ENCODE measurements at regions not wholly inside any gene's neighbourhood (a gene's known extent, or its start where the extent isn't known, plus 50 kb on each side); places are given as distances from the start of the nearest gene placed in this dataset.

DNA sequence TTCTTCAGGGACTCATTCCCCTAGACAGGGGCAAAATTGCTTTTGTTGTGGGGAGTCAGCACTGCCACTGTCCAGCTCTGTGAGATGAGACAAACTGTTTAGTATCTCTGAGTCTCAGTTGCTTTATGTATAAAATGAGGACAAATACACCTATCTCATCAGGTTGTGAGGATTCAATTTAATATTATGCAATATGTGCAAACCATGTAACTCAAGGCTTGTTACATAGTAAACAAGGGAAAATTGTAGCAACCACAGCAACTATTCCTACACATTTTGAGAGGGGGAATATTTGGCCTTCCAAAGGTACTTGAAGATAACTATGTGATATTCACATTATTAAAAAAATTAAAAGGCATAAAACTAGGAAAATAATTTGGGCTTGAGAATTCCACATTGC is 411.9 kb upstream of the SLC30A5 start:
- H3K4me1 ChIP-seq (ENCODE audit: control insufficient read depth, insufficient read depth, low read length) = no peaks in the 10 kb centered on the region
- H3K36me3 ChIP-seq (ENCODE audit: control insufficient read depth in 2 of 2, insufficient read depth in 1 of 2, low read length in 2 of 2) = no peaks in the 10 kb centered on the region
- H3K4me3 ChIP-seq (ENCODE audit: low read depth, low read length) = no peak overlapping the region
- H3K9me3 ChIP-seq (ENCODE audit: control insufficient read depth, insufficient read depth, low read depth, low read length) = no peaks in the 10 kb centered on the region
- no peak overlapping the region for H3K27ac ChIP-seq (ENCODE audit: extremely low read depth, low read depth, low read length)
- TF ChIP-seq ZNF843 (tag by site-specific recombination; IDR thresholded peaks at IDR 0.05) (no peak), SP7 (tag by site-specific recombination; IDR thresholded peaks at IDR 0.05) (no peak), ZNF600 (tag by site-specific recombination; IDR thresholded peaks at IDR 0.05) (no peak), KLF1 (tag by site-specific recombination; IDR thresholded peaks at IDR 0.05) (no peak), ZBTB48 (tag by site-specific recombination; IDR thresholded peaks at IDR 0.05) (no peak), MEIS1 (CRISPR knock-in tag; IDR thresholded peaks at IDR 0.05; ENCODE audit: borderline replicate concordance) (no peak), SP2 (tag by site-specific recombination; IDR thresholded peaks at IDR 0.05) (no peak), KLF16 (tag by site-specific recombination; IDR thresholded peaks at IDR 0.05) (no peak), ZNF169 (tag by site-specific recombination; IDR thresholded peaks at IDR 0.05) (no peak), ZIC2 (tag by site-specific recombination; IDR thresholded peaks at IDR 0.05) (no peak), ZNF292 (tag by site-specific recombination; IDR thresholded peaks at IDR 0.05; ENCODE audit: borderline replicate concordance, low read depth) (no peak), ZFP37 (tag by site-specific recombination; IDR thresholded peaks at IDR 0.05) (no peak), ZSCAN23 (tag by site-specific recombination; IDR thresholded peaks at IDR 0.05) (no peak), ZNF184 (tag by site-specific recombination; IDR thresholded peaks at IDR 0.05) (no peak), ZNF777 (tag by site-specific recombination; IDR thresholded peaks at IDR 0.05; ENCODE audit: borderline replicate concordance) (no peak), ZFP69B (tag by site-specific recombination; IDR thresholded peaks at IDR 0.05) (no peak)
- ChIA-PET POLR2A (no interaction called here), CTCF (no interaction called here)

DNA sequence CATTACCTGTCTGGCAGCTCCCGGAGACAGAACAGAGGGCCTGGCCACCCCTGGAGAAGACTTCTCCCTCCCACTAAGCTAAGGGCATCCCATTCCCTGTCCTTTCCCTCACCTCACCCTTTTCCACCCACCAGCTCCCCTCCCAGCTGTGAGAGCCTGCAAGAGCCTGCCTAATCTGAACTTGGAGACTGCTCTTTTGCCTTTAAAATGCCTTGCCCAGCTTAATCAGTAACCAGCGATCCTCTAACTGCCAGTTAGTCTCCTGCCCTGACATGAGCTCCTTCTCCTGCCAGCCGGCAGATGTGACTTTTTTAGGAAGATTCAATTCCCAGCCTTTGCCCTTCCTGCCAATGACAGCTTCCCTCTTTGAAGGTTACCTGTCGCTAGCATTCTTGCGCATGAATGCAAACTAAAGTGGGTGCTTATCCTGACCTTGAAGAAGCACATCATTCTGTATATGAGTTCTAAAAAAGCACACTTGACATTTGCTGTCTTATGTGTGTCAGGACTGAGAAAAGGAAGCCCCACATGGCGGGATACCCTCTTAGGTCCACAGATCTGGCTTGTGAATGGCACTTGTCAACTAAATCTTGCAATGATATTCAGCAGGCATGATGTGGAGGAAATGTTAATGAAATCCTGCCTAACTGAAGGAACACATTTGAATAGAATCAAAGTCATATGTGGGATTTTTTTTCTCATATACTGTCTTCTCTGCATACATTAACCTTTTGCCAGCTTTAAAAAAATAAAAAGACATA is 411.2 kb upstream of the SLC30A5 start:
- CTCF ChIA-PET = interaction anchor here (0.6 kb wide), 1 partner anchor 280 kb away, joined by 3 read pairs; no protein-coding TSS in a partner anchor
- no peaks in the 10 kb centered on the region for H3K4me1 ChIP-seq (ENCODE audit: control insufficient read depth, insufficient read depth, low read length)
- POLR2A ChIA-PET = no interaction called here
- no peaks in the 10 kb centered on the region for H3K9me3 ChIP-seq (ENCODE audit: control insufficient read depth, insufficient read depth, low read depth, low read length)
- no peaks in the 10 kb centered on the region for H3K36me3 ChIP-seq (ENCODE audit: control insufficient read depth in 2 of 2, insufficient read depth in 1 of 2, low read length in 2 of 2)
- H3K4me3 ChIP-seq (ENCODE audit: low read depth, low read length) = no peak overlapping the region
- H3K27ac ChIP-seq (ENCODE audit: extremely low read depth, low read depth, low read length) = no peak overlapping the region
- TF ChIP-seq ZNF473 (tag by site-specific recombination; IDR thresholded peaks at IDR 0.05) (no peak), MYNN (tag by site-specific recombination; IDR thresholded peaks at IDR 0.05; ENCODE audit: borderline replicate concordance) (no peak), WT1 (tag by site-specific recombination; IDR thresholded peaks at IDR 0.05) (no peak), ZXDB (tag by site-specific recombination; IDR thresholded peaks at IDR 0.05) (no peak), ZFP41 (tag by site-specific recombination; IDR thresholded peaks at IDR 0.05; ENCODE audit: borderline replicate concordance) (no peak), ZNF785 (tag by site-specific recombination; IDR thresholded peaks at IDR 0.05) (no peak), ZNF658 (tag by site-specific recombination; IDR thresholded peaks at IDR 0.05) (no peak), ZSCAN23 (tag by site-specific recombination; IDR thresholded peaks at IDR 0.05) (no peak), ZNF146 (tag by site-specific recombination; IDR thresholded peaks at IDR 0.05) (no peak), ZNF302 (tag by site-specific recombination; IDR thresholded peaks at IDR 0.05; ENCODE audit: low read depth) (no peak), SP7 (tag by site-specific recombination; IDR thresholded peaks at IDR 0.05) (no peak)
- TF ChIP-seq, protein P1, sequence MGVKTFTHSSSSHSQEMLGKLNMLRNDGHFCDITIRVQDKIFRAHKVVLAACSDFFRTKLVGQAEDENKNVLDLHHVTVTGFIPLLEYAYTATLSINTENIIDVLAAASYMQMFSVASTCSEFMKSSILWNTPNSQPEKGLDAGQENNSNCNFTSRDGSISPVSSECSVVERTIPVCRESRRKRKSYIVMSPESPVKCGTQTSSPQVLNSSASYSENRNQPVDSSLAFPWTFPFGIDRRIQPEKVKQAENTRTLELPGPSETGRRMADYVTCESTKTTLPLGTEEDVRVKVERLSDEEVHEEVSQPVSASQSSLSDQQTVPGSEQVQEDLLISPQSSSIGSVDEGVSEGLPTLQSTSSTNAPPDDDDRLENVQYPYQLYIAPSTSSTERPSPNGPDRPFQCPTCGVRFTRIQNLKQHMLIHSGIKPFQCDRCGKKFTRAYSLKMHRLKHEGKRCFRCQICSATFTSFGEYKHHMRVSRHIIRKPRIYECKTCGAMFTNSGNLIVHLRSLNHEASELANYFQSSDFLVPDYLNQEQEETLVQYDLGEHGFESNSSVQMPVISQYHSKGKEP (tag by site-specific recombination; IDR thresholded peaks at IDR 0.05) = no peak
- TF ChIP-seq, protein P2, sequence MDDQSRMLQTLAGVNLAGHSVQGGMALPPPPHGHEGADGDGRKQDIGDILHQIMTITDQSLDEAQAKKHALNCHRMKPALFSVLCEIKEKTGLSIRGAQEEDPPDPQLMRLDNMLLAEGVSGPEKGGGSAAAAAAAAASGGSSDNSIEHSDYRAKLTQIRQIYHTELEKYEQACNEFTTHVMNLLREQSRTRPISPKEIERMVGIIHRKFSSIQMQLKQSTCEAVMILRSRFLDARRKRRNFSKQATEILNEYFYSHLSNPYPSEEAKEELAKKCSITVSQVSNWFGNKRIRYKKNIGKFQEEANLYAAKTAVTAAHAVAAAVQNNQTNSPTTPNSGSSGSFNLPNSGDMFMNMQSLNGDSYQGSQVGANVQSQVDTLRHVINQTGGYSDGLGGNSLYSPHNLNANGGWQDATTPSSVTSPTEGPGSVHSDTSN (CRISPR knock-in tag; IDR thresholded peaks at IDR 0.05) = no peak
- TF ChIP-seq, protein P3, sequence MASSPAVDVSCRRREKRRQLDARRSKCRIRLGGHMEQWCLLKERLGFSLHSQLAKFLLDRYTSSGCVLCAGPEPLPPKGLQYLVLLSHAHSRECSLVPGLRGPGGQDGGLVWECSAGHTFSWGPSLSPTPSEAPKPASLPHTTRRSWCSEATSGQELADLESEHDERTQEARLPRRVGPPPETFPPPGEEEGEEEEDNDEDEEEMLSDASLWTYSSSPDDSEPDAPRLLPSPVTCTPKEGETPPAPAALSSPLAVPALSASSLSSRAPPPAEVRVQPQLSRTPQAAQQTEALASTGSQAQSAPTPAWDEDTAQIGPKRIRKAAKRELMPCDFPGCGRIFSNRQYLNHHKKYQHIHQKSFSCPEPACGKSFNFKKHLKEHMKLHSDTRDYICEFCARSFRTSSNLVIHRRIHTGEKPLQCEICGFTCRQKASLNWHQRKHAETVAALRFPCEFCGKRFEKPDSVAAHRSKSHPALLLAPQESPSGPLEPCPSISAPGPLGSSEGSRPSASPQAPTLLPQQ (tag by site-specific recombination; IDR thresholded peaks at IDR 0.05) = no peak
- TF ChIP-seq, protein P4, sequence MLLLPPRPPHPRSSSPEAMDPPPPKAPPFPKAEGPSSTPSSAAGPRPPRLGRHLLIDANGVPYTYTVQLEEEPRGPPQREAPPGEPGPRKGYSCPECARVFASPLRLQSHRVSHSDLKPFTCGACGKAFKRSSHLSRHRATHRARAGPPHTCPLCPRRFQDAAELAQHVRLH (tag by site-specific recombination; IDR thresholded peaks at IDR 0.05) = no peak
- TF ChIP-seq, protein P5, sequence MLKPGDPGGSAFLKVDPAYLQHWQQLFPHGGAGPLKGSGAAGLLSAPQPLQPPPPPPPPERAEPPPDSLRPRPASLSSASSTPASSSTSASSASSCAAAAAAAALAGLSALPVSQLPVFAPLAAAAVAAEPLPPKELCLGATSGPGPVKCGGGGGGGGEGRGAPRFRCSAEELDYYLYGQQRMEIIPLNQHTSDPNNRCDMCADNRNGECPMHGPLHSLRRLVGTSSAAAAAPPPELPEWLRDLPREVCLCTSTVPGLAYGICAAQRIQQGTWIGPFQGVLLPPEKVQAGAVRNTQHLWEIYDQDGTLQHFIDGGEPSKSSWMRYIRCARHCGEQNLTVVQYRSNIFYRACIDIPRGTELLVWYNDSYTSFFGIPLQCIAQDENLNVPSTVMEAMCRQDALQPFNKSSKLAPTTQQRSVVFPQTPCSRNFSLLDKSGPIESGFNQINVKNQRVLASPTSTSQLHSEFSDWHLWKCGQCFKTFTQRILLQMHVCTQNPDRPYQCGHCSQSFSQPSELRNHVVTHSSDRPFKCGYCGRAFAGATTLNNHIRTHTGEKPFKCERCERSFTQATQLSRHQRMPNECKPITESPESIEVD (tag by site-specific recombination; IDR thresholded peaks at IDR 0.05) = no peak
